K562 (cell line): ENCODE measurements at regions not wholly inside any gene's neighbourhood (a gene's known extent, or its start where the extent isn't known, plus 50 kb on each side); places are given as distances from the start of the nearest gene placed in this dataset.
"Not testable (repeated sequence)": the region's sequence is repeated elsewhere in the genome, so short reads cannot be mapped to it uniquely, and the experiment has no call there.

ENCODE experiments used
- ATAC-seq: fragments of 200-7000 bp; cut with Tn5 transposase; 3 replicates; pipeline ENCODE4 v1.9.1; 2020; ENCODE audit warnings: moderate library complexity
- BruUV-seq: library from RNA; stranded (reverse); fragments of 400-500 nt; replicated peaks from 2 replicates; lab custom pipeline; 2021; lab: Mats Ljungman, UMichigan
- CTCF ChIA-PET: fragments of 300-600 bp; formaldehyde crosslinking; extraction: SDS; loops from one replicate; lab custom pipeline; 2021; ENCODE audit warnings: low intra/inter-chr PET ratio; lab: Yijun Ruan, JAX
- POLR2A ChIA-PET: fragments of 300-600, 350-650 bp; sonication (Branson Sonifier 250); formaldehyde crosslinking; extraction: SDS; loops from one replicate; lab custom pipeline; 2021; ENCODE audit warnings: antibody characterized with exemption, inconsistent platforms; lab: Yijun Ruan, JAX
- DNase-seq, 4 experiments: peaks; one replicate each; pipeline versions ENCODE4 v3.0.0 to v3.0.0-alpha.2; 2011 to 2018; ENCODE audit warnings: low spot score in 3 of 4, mixed read lengths in 3 of 4; ENCODE audit errors: extremely low read depth in 1 of 4
- FAIRE-seq: peaks from 2 replicates; lab custom pipeline; 2011; peaks lifted over from hg19 to GRCh38; lab: Jason Lieb, UNC
- H2AFZ ChIP-seq: 2 replicates; pipeline ENCODE4 v1.6.0; 2011; ENCODE audit warnings: low read depth, low read length, control low read depth, inconsistent platforms
- H3K27ac ChIP-seq: fragments of 200-600 bp; 3 replicates; pipeline ENCODE4 v1.8.0; 2011; ENCODE audit warnings: low read depth, mild to moderate bottlenecking, control low read depth, inconsistent platforms, low read length, moderate library complexity, mixed read lengths; ENCODE audit errors: extremely low read depth
- H3K27me3 ChIP-seq, 2 experiments: fragments of 300-600 bp in 1 of 2; 2 replicates in 1 of 2; 3 replicates in 1 of 2; pipeline versions ENCODE4 v1.6.0 to v1.8.0; 2011; ENCODE audit warnings: inconsistent platforms in 2 of 2, low read length in 2 of 2, mild to moderate bottlenecking in 1 of 2, mixed read lengths in 1 of 2, moderate library complexity in 1 of 2; ENCODE audit not compliant: control insufficient read depth in 2 of 2, insufficient read depth in 2 of 2
- H3K36me3 ChIP-seq: fragments of 300-600 bp; 3 replicates; pipeline ENCODE4 v1.8.0; 2011; ENCODE audit warnings: mild to moderate bottlenecking, low read length, inconsistent platforms; ENCODE audit not compliant: control insufficient read depth, insufficient read depth
- H3K4me1 ChIP-seq, 2 experiments: fragments of 200-600 bp in 1 of 2; replicated peaks in 1 of 2; 2 replicates in 1 of 2; 3 replicates in 1 of 2; pipeline versions ENCODE4 v1.5.1 to v1.8.0; 2011; ENCODE audit warnings: inconsistent platforms in 2 of 2, low read length in 2 of 2, mild to moderate bottlenecking in 1 of 2, mixed read lengths in 1 of 2, moderate library complexity in 1 of 2; ENCODE audit not compliant: control insufficient read depth in 2 of 2, insufficient read depth in 2 of 2
- H3K4me2 ChIP-seq: 2 replicates; pipeline ENCODE4 v1.6.1; 2011; ENCODE audit warnings: low read length, control low read depth, inconsistent platforms, mixed read lengths; ENCODE audit not compliant: insufficient read depth
- H3K4me3 ChIP-seq: fragments of 200-600 bp; sonication (generic), shearing (Covaris generic); 2 replicates; pipeline ENCODE4 v1.5.1; 2016; ENCODE audit warnings: control low read depth, inconsistent platforms
- H3K79me2 ChIP-seq: fragments of 200-600 bp; 3 replicates; pipeline ENCODE4 v1.8.0; 2011; ENCODE audit warnings: low read length, inconsistent platforms; ENCODE audit not compliant: control insufficient read depth, insufficient read depth
- H3K9ac ChIP-seq, 2 experiments: 2 replicates each; pipeline versions ENCODE4 v1.6.0 to v1.6.1; 2011; ENCODE audit warnings: low read depth in 2 of 2, low read length in 2 of 2, control low read depth in 1 of 2, inconsistent platforms in 1 of 2, mild to moderate bottlenecking in 1 of 2, mixed read lengths in 1 of 2; ENCODE audit not compliant: insufficient read depth in 1 of 2
- H3K9me1 ChIP-seq: one replicate; pipeline ENCODE4 v1.6.0; 2011; ENCODE audit warnings: inconsistent platforms, mild to moderate bottlenecking, low read length, moderate library complexity; ENCODE audit not compliant: control insufficient read depth, insufficient read depth
- H3K9me3 ChIP-seq: replicated peaks from 2 replicates; pipeline ENCODE4 v1.5.1; 2011; ENCODE audit warnings: low read depth, low read length, inconsistent platforms; ENCODE audit not compliant: control insufficient read depth, insufficient read depth
- H4K20me1 ChIP-seq: replicated peaks from 2 replicates; pipeline ENCODE4 v1.6.1; 2011; ENCODE audit warnings: low read length, inconsistent platforms, mixed read lengths; ENCODE audit not compliant: control insufficient read depth, insufficient read depth
- ETS2 ChIP-seq: IDR thresholded peaks from 2 replicates; pipeline ENCODE4 v1.6.1; 2016; ENCODE audit warnings: borderline replicate concordance, missing genetic modification characterization, mild to moderate bottlenecking, moderate library complexity, missing compliant biosample characterization; ENCODE audit not compliant: poor library complexity, severe bottlenecking
- RFX7 ChIP-seq: fragments of 250-450 bp; sonication (Bioruptor Pico); IDR thresholded peaks from 2 replicates; pipeline ENCODE4 v1.5.1; 2021; ENCODE audit warnings: mild to moderate bottlenecking
- WGBS: fragments of 100-300 bp; shearing (Covaris generic); methylation state at CpG from one replicate; pipeline ENCODE4 v1.1.6; 2016; ENCODE audit warnings: low coverage, mixed read lengths; ENCODE audit not compliant: insufficient coverage; ENCODE audit errors: missing lambda C conversion rate; 5-methylcytosine and 5-hydroxymethylcytosine counted together
- in situ Hi-C: fragments of 300-500 bp; cut with MboI; formaldehyde crosslinking; loops from 4 replicates; pipeline ENCODE4 v1.15.0; 2018; ENCODE audit warnings: inconsistent platforms, mixed read lengths
- intact Hi-C: fragments of 100-400 bp; cut with micrococcal nuclease; formaldehyde crosslinking; loops from 2 replicates; pipeline ENCODE4 v1.14.2; 2022

DNA sequence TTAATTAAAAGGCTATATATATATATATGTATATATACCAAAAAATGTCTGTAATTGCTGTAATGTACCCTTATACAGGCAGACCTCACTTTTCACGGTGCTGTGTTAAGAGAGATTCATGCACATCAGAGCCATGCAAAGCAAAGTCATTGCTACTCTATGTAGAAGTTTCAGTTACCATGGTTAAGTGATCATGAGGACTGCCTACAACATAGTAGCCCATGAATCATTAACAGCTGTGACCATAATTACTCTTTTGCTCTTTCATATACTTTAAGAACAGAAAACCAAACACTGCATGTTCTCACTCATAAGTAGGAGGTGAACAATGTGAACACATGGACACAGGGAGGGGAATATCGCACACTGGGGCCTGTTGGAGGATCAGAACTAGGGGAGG is 225.3 kb upstream of the EPHA3 start:
- in situ Hi-C loops (no loop called here), intact Hi-C loops (no loop called here)
- no peak overlapping the region for H3K4me2 ChIP-seq
- no TSS peak for BruUV-seq
- no peak overlapping the region for H3K4me3 ChIP-seq
- H2AFZ ChIP-seq, result no peak overlapping the region
- no peaks in the 10 kb centered on the region for H4K20me1 ChIP-seq
- ATAC-seq (no peak), FAIRE-seq (no peak), DNase-seq (no peak)
- 3% methylated on average over 2 of the region's 2 CpGs for WGBS
- H3K9me3 ChIP-seq, result no peaks in the 10 kb centered on the region
- no peaks in the 10 kb centered on the region for H3K4me1 ChIP-seq
- no peaks in the 10 kb centered on the region for H3K27me3 ChIP-seq
- no peaks in the 10 kb centered on the region for H3K9me1 ChIP-seq
- no peaks in the 10 kb centered on the region for H3K79me2 ChIP-seq
- H3K9ac ChIP-seq, result no peak overlapping the region
- no peak overlapping the region for H3K27ac ChIP-seq
- TF ChIP-seq ETS2 (tag), result no peak
- TF ChIP-seq RFX7 (CRISPR knock-in tag), result no peak
- ChIA-PET CTCF (no interaction called here), POLR2A (no interaction called here)
- H3K36me3 ChIP-seq, result no peaks in the 10 kb centered on the region

DNA sequence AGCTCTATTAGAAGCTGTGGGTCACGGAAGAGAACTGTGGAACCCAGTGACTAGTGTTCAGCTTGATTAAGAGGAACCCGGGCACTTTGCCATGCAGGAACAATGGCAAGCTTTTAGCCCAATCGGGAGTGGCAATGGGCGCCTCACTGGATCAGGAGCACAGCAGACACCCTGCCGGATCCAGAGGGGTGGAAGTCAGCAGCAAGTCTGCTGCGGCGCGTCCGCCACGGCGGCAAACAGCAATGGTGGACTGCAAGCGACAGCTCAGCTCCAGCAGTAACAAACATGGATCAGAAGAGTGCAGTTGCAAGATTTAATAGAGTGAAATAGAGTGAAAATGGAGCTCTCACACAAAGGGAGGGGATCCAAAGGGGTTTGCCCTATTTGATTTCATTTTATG is 220.8 kb upstream of the EPHA3 start:
- CTCF ChIA-PET, DNase-seq, ATAC-seq, H3K79me2 ChIP-seq, H4K20me1 ChIP-seq, FAIRE-seq, H3K4me3 ChIP-seq, H3K4me2 ChIP-seq, H3K27me3 ChIP-seq, H3K9me1 ChIP-seq, H2AFZ ChIP-seq, POLR2A ChIA-PET, H3K4me1 ChIP-seq, in situ Hi-C loops, intact Hi-C loops, H3K9me3 ChIP-seq, BruUV-seq, H3K36me3 ChIP-seq, H3K9ac ChIP-seq, H3K27ac ChIP-seq: not testable (repeated sequence)
- WGBS, result 0% methylated on average over 11 of the region's 12 CpGs
